Ishikawa (cell line): ENCODE measurements at regions not wholly inside any gene's neighbourhood (a gene's known extent, or its start where the extent isn't known, plus 50 kb on each side); places are given as distances from the start of the nearest gene placed in this dataset.

Source experiments
- CEBPB ChIP-seq: IDR thresholded peaks from 2 replicates; pipeline ENCODE4 v1.6.1; 2012
- CREB1 ChIP-seq: IDR thresholded peaks from 2 replicates; pipeline ENCODE4 v1.6.1; 2012; ENCODE audit warnings: low read depth
- EGR1 ChIP-seq: IDR thresholded peaks from 2 replicates; pipeline ENCODE4 v1.6.1; 2012
- EP300 ChIP-seq: IDR thresholded peaks from 2 replicates; pipeline ENCODE4 v1.6.1; 2012; ENCODE audit warnings: borderline replicate concordance
- FOXM1 ChIP-seq: IDR thresholded peaks from 2 replicates; pipeline ENCODE4 v1.6.1; 2012; ENCODE audit warnings: low read depth, borderline replicate concordance
- MAX ChIP-seq: IDR thresholded peaks from 2 replicates; pipeline ENCODE4 v1.6.1; 2012
- NFIC ChIP-seq: IDR thresholded peaks from 2 replicates; pipeline ENCODE4 v1.6.1; 2012
- RAD21 ChIP-seq: IDR thresholded peaks from 2 replicates; pipeline ENCODE4 v1.6.1; 2012; ENCODE audit warnings: low read depth
- REST ChIP-seq: IDR thresholded peaks from 2 replicates; pipeline ENCODE4 v1.6.1; 2012; ENCODE audit warnings: low read depth, mild to moderate bottlenecking
- TAF1 ChIP-seq: IDR thresholded peaks from 2 replicates; pipeline ENCODE4 v1.6.1; 2012; ENCODE audit warnings: low read depth, mild to moderate bottlenecking
- TCF12 ChIP-seq: IDR thresholded peaks from 2 replicates; pipeline ENCODE4 v1.6.1; 2012; ENCODE audit warnings: low read depth
- TEAD4 ChIP-seq: IDR thresholded peaks from 2 replicates; pipeline ENCODE4 v1.6.1; 2012
- USF1 ChIP-seq: IDR thresholded peaks from 2 replicates; pipeline ENCODE4 v1.6.1; 2012
- YY1 ChIP-seq: IDR thresholded peaks from 2 replicates; pipeline ENCODE4 v1.6.1; 2012; ENCODE audit warnings: low read depth
- ZBTB7A ChIP-seq: IDR thresholded peaks from 2 replicates; pipeline ENCODE4 v1.6.1; 2012; ENCODE audit warnings: low read depth

GRCh38 chr2:38159597-38159996, 83.6 kb upstream of the CYP1B1 start:
- TF ChIP-seq EP300, result no peak
- TF ChIP-seq ZBTB7A, result no peak
- TF ChIP-seq MAX, result no peak
- TF ChIP-seq NFIC, result no peak
- no peak for TF ChIP-seq TEAD4
- TF ChIP-seq CREB1, result no peak
- no peak for TF ChIP-seq FOXM1
- no peak for TF ChIP-seq CEBPB
- TF ChIP-seq TCF12, result no peak
- TF ChIP-seq RAD21, result no peak
- no peak for TF ChIP-seq YY1
- no peak for TF ChIP-seq TAF1
- TF ChIP-seq USF1, result no peak
- TF ChIP-seq REST, result no peak
- no peak for TF ChIP-seq EGR1

- TF ChIP-seq RAD21 (no peak), USF1 (no peak), TEAD4 (no peak), FOXM1 (no peak), MAX (no peak), TCF12 (no peak), NFIC (no peak), CREB1 (no peak), TAF1 (no peak)
These were observed 83.2 kb upstream of the CYP1B1 start for GRCh38 chr2:38159191-38159590.

- TF ChIP-seq EGR1 (no peak), TEAD4 (no peak), TCF12 (no peak), REST (no peak), YY1 (no peak), FOXM1 (no peak)
These were observed 82.6 kb upstream of the CYP1B1 start for GRCh38 chr2:38158378-38159118.

- TF ChIP-seq TEAD4, result no peak
- no peak for TF ChIP-seq TAF1
These were observed 80.5 kb upstream of the CYP1B1 start for GRCh38 chr2:38156436-38156835.

GRCh38 chr2:38155015-38155414, 79.1 kb upstream of the CYP1B1 start:
- TF ChIP-seq YY1, result no peak

GRCh38 chr2:38154395-38154794, 78.4 kb upstream of the CYP1B1 start:
- TF ChIP-seq EP300 (no peak), MAX (no peak)

- no peak for TF ChIP-seq EGR1
- TF ChIP-seq YY1, result no peak
- TF ChIP-seq ZBTB7A, result no peak
- no peak for TF ChIP-seq EP300
- TF ChIP-seq NFIC, result no peak
- TF ChIP-seq TCF12, result no peak
- no peak for TF ChIP-seq USF1
- TF ChIP-seq TAF1, result no peak
- TF ChIP-seq CEBPB, result no peak
- TF ChIP-seq CREB1, result no peak
- TF ChIP-seq RAD21, result no peak
- TF ChIP-seq FOXM1, result no peak
- TF ChIP-seq MAX, result no peak
These were observed 77.7 kb upstream of the CYP1B1 start for GRCh38 chr2:38153476-38154135.
